Psoas muscle (tissue), 7 donors: ENCODE measurements at regions not wholly inside any gene's neighbourhood (a gene's known extent, or its start where the extent isn't known, plus 50 kb on each side); places are given as distances from the start of the nearest gene placed in this dataset.
"Not testable (repeated sequence)": the region's sequence is repeated elsewhere in the genome, so short reads cannot be mapped to it uniquely, and the experiment has no call there.

Experiments
- ATAC-seq, 4 donors: fragments of 200-7000 bp; cut with Tn5 transposase; one replicate each; pipeline ENCODE4 v1.9.1; 2020; ENCODE audit warnings: moderate library complexity in 3 of 4, mild to moderate bottlenecking in 2 of 4
- DNase-seq, 2 donors: peaks; one replicate each; pipeline ENCODE4 v3.0.0-alpha.2; 2020
- H3K27ac ChIP-seq: fragments of 200-600 bp; one replicate; pipeline ENCODE4 v1.8.0; 2022
- H3K27me3 ChIP-seq, 3 donors: fragments of 200-600 bp in 1 of 3; one replicate each; pipeline versions ENCODE4 v1.6.1 to v1.8.0; 2013 to 2022; ENCODE audit warnings: low read length in 2 of 3, mild to moderate bottlenecking in 2 of 3, moderate library complexity in 1 of 3; ENCODE audit not compliant: insufficient read depth in 3 of 3
- H3K36me3 ChIP-seq, 2 donors: fragments of 200-600 bp in 1 of 2; one replicate each; pipeline versions ENCODE4 v1.6.1 to v1.8.0; 2013 to 2022; ENCODE audit warnings: low read depth in 1 of 2, mild to moderate bottlenecking in 1 of 2, moderate library complexity in 1 of 2; ENCODE audit not compliant: insufficient read depth in 1 of 2
- H3K4me1 ChIP-seq: fragments of 200-600 bp; one replicate; pipeline ENCODE4 v1.8.0; 2022
- H3K4me3 ChIP-seq: fragments of 200-600 bp; one replicate; pipeline ENCODE4 v1.8.0; 2022; ENCODE audit warnings: mild to moderate bottlenecking
- H3K9me3 ChIP-seq: fragments of 200-600 bp; one replicate; pipeline ENCODE4 v1.8.0; 2022
- WGBS, 3 donors: extraction: QIAGEN DNeasy Blood & Tissue Kit; methylation state at CpG; one replicate each; pipeline versions ENCODE4 v1.1.6 to v1.1.7; 2013; 5-methylcytosine and 5-hydroxymethylcytosine counted together
- intact Hi-C, 2 donors: fragments of 100-400 bp; cut with DNase I; formaldehyde crosslinking; loops; one replicate each; pipeline versions ENCODE4 v1.11.0 to v1.14.2; 2022
- TF ChIP-seq, protein P1 (sequence below): fragments of 200-600 bp; IDR thresholded peaks from one replicate; pipeline ENCODE4 v1.8.0; 2022; ENCODE audit warnings: antibody characterized with exemption
- donor health status: healthy with polysubstance abuse.
- donor health status: DM: no; HTN: no; CAD: no; lungs with moderate emphysema.
- donor health status: Bipolar disorder and iron deficiency.
- donor health status: healthy.
- donor health status: DM: yes; HTN: yes; CAD: no.
- donor health status: DM: no; HTN: no; CAD: no.
- donor health status: DM: yes; HTN: yes; CAD: no.

DNA sequence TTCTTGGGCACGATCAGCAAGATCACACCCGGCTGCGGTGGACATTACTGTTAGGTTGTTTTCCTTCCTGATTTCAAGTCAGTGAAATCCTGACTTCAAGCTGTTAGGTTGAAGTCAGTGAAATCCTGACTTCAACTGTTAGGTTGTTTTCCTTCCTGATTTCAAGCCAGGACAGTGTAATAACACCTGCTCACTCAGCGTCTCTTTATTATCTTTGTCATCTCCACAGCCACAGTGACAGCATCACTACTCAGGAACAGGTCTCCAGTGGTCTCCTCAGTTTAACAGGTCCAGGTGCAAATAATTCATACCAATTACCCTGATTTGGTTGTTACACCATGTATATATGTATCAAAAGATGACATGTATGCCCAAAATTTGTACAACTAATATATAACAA is 208.1 kb upstream of the REG3G start:
- no peaks in the 10 kb centered on the region for H3K27me3 ChIP-seq
- WGBS, 3 donors = 67 to 73% (median 71%) methylated on average over 4 of the region's 4 CpGs
- TF ChIP-seq, protein P1, sequence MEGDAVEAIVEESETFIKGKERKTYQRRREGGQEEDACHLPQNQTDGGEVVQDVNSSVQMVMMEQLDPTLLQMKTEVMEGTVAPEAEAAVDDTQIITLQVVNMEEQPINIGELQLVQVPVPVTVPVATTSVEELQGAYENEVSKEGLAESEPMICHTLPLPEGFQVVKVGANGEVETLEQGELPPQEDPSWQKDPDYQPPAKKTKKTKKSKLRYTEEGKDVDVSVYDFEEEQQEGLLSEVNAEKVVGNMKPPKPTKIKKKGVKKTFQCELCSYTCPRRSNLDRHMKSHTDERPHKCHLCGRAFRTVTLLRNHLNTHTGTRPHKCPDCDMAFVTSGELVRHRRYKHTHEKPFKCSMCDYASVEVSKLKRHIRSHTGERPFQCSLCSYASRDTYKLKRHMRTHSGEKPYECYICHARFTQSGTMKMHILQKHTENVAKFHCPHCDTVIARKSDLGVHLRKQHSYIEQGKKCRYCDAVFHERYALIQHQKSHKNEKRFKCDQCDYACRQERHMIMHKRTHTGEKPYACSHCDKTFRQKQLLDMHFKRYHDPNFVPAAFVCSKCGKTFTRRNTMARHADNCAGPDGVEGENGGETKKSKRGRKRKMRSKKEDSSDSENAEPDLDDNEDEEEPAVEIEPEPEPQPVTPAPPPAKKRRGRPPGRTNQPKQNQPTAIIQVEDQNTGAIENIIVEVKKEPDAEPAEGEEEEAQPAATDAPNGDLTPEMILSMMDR = no peak
- no peak overlapping the region for H3K27ac ChIP-seq
- no peaks in the 10 kb centered on the region for H3K9me3 ChIP-seq
- H3K4me1 ChIP-seq = no peaks in the 10 kb centered on the region
- no peaks in the 10 kb centered on the region for H3K36me3 ChIP-seq
- no peak overlapping the region for H3K4me3 ChIP-seq
- intact Hi-C loops = no loop called here
- DNase-seq (no peak), ATAC-seq (no peak)

DNA sequence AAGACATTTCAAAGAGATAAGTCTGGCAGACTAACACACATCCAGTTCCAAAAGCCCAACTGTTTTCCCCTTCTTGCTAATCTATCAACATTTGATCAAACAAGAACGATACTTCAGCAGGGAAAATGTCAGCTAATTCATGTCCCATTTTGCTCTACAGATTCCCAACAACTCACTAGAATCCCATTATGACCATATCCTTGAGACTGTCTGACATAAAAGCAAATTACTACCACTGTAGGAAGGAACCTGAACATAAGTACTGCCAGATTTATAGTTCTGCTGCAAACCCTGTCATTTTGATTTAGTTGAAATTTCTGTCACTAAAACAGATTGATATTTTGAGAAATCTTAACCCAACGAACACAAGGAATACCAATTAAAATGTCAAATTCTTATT is 193.0 kb upstream of the REG3G start:
- WGBS, 3 donors = 22 to 28% (median 24%) methylated on average over 2 of the region's 2 CpGs
- no peak for DNase-seq
- TF ChIP-seq, protein P1 = no peak
- H3K27me3 ChIP-seq = no peaks in the 10 kb centered on the region
- no peaks in the 10 kb centered on the region for H3K9me3 ChIP-seq
- no peak overlapping the region for H3K27ac ChIP-seq
- no peak overlapping the region for H3K4me3 ChIP-seq
- no peaks in the 10 kb centered on the region for H3K36me3 ChIP-seq
- ATAC-seq = no peak
- intact Hi-C loops = no loop called here
- no peaks in the 10 kb centered on the region for H3K4me1 ChIP-seq

DNA sequence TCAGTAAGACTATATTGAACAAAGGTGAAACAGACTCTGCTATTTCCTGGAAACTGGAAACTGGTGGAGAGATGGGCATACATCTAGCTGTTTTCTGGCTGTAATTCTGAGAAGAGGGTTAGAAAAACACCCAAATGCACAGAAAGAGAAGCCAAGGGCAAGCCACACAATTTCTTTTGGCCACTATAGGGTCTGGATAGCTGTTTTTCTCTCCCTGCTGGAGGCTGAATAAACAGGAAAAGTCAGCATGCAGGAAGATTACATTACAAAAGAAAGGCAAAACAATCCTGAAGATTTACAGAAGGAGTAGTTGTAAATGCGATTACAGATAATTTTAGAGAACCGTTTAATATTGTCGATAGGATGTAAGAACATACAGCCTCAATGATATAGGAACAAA is 186.2 kb upstream of the REG3G start:
- intact Hi-C loops = no loop called here
- ATAC-seq (no peak), DNase-seq (no peak)
- WGBS, 3 donors = 11 to 30% (median 17%) methylated on average over 3 of the region's 3 CpGs
- no peaks in the 10 kb centered on the region for H3K4me1 ChIP-seq
- no peak overlapping the region for H3K27ac ChIP-seq
- no peaks in the 10 kb centered on the region for H3K9me3 ChIP-seq
- H3K36me3 ChIP-seq = no peaks in the 10 kb centered on the region
- H3K27me3 ChIP-seq = no peaks in the 10 kb centered on the region
- TF ChIP-seq, protein P1 = no peak
- no peak overlapping the region for H3K4me3 ChIP-seq

DNA sequence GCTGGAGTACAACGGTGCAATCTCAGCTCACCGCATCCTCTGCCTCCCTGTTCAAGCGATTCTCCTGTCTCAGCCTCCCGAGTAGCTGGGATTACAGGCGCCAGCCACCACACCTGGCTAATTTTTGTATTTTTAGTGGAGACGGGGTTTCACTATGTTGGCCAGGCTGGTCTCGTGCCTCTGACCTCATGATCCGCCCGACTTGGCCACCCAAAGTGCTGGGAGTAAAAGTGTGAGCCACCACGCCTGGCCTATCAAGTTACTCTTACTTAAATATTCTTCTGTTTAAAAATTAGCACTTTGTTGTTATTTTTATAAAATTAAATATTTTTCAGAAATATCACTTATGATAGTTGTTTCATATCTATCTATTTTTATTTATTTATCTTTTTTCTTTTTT is 185.2 kb upstream of the REG3G start:
- DNase-seq, intact Hi-C loops, ATAC-seq, H3K27ac ChIP-seq, H3K4me1 ChIP-seq, H3K4me3 ChIP-seq, H3K9me3 ChIP-seq, H3K27me3 ChIP-seq, H3K36me3 ChIP-seq: not testable (repeated sequence)
- 91 to 95% (median 91%) methylated on average over 10 of the region's 10 CpGs for WGBS, 3 donors

DNA sequence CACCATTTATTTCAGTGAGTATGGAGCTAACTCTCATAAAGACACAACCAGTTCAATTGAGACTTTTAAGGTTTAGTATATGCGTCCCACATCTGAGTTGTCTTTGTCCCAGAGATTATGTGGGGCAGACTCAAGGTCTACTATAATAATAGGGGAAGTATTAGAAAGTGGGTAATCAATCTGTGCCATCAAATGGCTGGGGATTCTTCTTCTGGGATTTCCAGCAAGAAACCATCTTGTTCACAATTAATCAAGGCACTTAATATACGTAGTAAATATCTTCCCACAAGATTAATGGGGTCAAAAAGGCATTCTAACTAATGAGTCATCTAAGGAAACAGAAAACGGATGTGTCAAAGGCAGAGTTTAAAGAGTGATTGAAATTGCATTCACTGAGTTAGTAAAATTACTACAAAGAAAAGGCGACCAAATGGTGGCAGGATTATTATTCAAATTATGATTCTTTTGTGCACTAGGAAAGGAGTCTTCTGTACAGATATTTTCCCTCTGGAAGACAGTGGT is 179.8 kb upstream of the REG3G start:
- H3K36me3 ChIP-seq = no peaks in the 10 kb centered on the region
- WGBS, 3 donors = 40 to 53% (median 52%) methylated on average over 4 of the region's 4 CpGs
- H3K27me3 ChIP-seq = no peaks in the 10 kb centered on the region
- intact Hi-C loops = no loop called here
- no peak overlapping the region for H3K4me3 ChIP-seq
- no peaks in the 10 kb centered on the region for H3K4me1 ChIP-seq
- DNase-seq = no peak
- TF ChIP-seq, protein P1 = no peak
- no peak overlapping the region for H3K27ac ChIP-seq
- H3K9me3 ChIP-seq = no peaks in the 10 kb centered on the region
- ATAC-seq = no peak
